Renal pelvis (tissue), 1 donor: ENCODE measurements at regions not wholly inside any gene's neighbourhood (a gene's known extent, or its start where the extent isn't known, plus 50 kb on each side); places are given as distances from the start of the nearest gene placed in this dataset.
A peak's percentile ranks its signal among the peaks of the same experiment; 100 is the strongest.

Source experiments
- DNase-seq: peaks from one replicate; pipeline ENCODE4 v3.0.0-alpha.2; 2013

- no peak for DNase-seq
Measured at GRCh38 chr16:64165368-64165767, 956.5 kb downstream of the CDH11 start.

GRCh38 chr16:64162613-64163375, 959.1 kb downstream of the CDH11 start:
- DNase-seq, result no peak

GRCh38 chr16:64159976-64160375, 961.9 kb downstream of the CDH11 start:
- DNase-seq, result no peak

- DNase-seq, result no peak
Measured at GRCh38 chr16:64158941-64159588, 962.8 kb downstream of the CDH11 start.

- DNase-seq, result no peak
Measured at GRCh38 chr16:64153718-64154117, 968.1 kb downstream of the CDH11 start.

- no peak for DNase-seq
Measured at GRCh38 chr16:64151990-64152767, 969.7 kb downstream of the CDH11 start.

GRCh38 chr16:64150193-64150592, 971.7 kb downstream of the CDH11 start:
- DNase-seq, result no peak

- DNase-seq, result no peak
Measured at GRCh38 chr16:64149756-64150155, 972.1 kb downstream of the CDH11 start.

GRCh38 chr16:64148356-64148755, 973.5 kb downstream of the CDH11 start:
- no peak for DNase-seq

- DNase-seq, result no peak
Measured at GRCh38 chr16:64147941-64148340, 973.9 kb downstream of the CDH11 start.

GRCh38 chr16:64144617-64145016, 977.2 kb downstream of the CDH11 start:
- DNase-seq, result no peak

GRCh38 chr16:64138621-64139020, 983.2 kb downstream of the CDH11 start:
- DNase-seq, result no peak

GRCh38 chr16:64138006-64138405, 983.9 kb downstream of the CDH11 start:
- DNase-seq, result no peak

GRCh38 chr16:64136743-64137142, 985.1 kb downstream of the CDH11 start:
- DNase-seq, result no peak

GRCh38 chr16:64136314-64136713, 985.5 kb downstream of the CDH11 start:
- DNase-seq, result no peak

- DNase-seq, result no peak
Measured at GRCh38 chr16:64133366-64133765, 988.5 kb downstream of the CDH11 start.

GRCh38 chr16:64132759-64133361, 989.0 kb downstream of the CDH11 start:
- no peak for DNase-seq

- no peak for DNase-seq
Measured at GRCh38 chr16:64132190-64132589, 989.7 kb downstream of the CDH11 start.

GRCh38 chr16:64131423-64131822, 990.4 kb downstream of the CDH11 start:
- DNase-seq, result no peak

GRCh38 chr16:64130140-64130539, 991.7 kb downstream of the CDH11 start:
- DNase-seq, result no peak

GRCh38 chr16:64122177-64122576, 999.7 kb downstream of the CDH11 start:
- DNase-seq, result no peak

- DNase-seq, result peak; percentile 8
Measured at GRCh38 chr16:64121473-64121872, 1000.4 kb downstream of the CDH11 start.
